IPS-NIHi11 (cell line): ENCODE measurements at regions not wholly inside any gene's neighbourhood (a gene's known extent, or its start where the extent isn't known, plus 50 kb on each side); places are given as distances from the start of the nearest gene placed in this dataset.

Experiments
- DNase-seq: peaks from one replicate; pipeline ENCODE4 v3.0.0; 2012; ENCODE audit warnings: mixed read lengths, low spot score

DNA sequence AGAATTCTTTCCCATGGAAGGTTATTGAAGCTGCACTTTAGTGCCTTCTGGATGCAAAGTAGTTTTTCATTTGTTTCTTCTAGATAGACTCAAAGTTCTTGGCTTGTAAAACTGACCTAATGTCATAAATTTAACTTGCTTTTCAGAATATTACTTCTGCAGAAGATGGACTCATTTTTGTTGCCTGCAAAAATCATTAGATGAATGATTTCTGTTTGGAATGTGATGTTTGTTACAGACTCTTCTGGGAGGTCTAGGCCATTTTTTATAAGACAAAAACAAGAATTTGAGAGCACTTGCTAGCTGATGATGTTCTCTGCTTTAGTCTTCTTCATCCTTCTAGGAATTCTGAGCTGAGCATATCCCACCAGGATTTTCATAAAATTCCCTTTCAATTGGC is 308.6 kb upstream of the GIMD1 start:
- no peak for DNase-seq

DNA sequence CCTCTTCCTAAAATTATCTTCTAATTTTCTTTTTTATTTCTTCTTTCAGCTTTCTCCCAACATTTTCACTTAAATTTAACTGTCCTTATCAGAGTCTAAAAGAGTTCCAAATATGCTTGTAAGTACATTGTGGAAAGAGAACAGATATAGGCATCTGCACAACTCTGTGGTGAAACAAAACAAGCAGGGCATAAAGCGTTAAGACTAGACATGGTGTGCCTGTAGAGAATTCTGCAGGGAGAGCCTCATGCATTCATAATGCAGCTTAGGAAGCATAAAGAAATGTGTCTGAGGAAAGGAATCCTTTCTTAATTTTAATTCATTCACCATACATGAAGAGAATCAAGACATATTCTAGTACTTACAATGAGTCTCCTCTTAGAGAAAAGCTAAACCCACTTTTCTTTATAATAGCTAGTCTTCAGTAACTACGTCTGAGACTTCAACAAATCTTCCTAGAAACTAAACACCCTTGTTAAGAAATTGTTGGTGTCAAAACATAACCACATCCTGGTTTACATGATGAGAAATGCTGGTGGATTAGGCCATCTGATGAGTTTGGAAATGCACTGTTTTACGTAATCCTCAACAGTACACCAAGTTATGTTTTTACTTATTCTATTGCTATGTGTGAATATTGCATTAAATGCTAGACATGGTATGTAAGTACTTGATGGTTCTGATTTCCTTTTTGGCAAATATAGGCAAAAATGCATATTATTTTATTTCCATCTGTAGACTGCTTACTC is 307.8 kb upstream of the GIMD1 start:
- no peak for DNase-seq

DNA sequence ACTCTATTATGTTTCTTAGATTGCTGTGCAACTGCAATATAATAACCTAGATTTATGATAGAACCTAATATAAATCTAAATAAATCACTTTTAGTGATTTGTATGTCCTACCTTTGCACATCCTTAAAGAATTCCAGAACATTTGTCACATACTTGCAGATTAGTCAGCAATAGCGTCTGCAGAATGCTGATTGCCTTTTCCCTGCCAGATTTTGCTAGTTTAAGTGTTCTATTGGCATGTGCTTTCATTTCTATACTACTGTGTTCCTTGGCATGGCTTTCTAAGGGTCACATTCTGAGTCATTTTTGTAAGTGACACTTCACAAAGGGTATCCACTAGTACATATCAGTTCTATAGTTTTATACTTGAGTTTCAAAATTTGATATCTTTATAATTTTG is 303.1 kb upstream of the GIMD1 start:
- no peak for DNase-seq

DNA sequence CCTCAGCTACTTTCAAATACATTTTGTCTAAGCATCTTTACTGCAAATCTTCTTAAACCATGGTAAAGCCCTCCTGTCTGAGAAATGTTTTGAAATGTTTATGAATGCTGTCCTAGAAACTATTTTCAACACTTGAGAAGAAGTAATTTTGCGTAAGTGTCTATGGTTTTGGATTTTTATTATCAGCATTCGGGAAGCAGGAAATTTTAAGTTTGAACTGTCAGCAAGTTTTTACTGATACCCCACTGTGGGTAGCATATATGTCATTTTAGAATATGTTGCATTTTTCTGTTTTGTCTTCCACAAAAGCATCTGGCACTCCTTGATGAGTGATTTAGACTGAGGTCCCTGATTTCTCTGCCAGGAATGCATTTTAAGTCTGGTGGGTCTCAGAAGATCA is 302.4 kb upstream of the GIMD1 start:
- no peak for DNase-seq

DNA sequence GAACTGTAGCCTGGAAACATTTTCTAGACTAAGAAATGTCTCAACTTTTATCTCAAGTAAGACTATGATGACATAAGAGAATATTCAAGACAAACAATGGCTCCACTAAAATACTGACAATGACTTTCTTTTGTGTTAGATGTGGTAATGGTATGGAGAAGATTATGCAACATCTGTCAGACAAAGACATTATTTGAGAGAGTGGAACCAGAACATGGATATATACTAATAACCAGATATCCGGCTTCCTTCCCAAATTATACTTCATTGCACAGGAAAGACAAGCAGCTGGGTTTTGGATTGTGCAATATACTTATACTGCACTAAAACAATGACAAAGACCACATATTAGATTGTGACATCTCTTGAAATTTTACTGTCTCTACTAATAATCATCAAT is 290.8 kb upstream of the GIMD1 start:
- DNase-seq = no peak

DNA sequence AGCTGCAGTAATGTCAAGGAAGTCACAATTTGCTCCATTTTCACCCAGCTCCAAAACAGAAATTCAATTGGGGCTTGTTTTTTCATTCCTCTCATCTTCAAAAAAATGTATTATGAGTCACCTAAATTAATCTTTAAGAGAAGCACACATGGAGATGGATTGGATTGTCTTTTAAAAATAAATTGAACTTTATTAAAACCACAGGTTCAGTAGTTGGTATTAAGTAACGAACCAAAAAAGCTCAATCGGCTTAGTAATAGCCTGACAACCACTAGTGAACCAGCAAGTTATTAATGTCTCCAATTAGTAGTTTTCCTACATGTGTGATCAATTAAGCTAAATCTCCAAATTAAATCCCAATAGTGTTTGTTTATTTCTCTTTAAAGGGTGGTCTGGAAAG is 283.5 kb upstream of the GIMD1 start:
- DNase-seq = no peak

DNA sequence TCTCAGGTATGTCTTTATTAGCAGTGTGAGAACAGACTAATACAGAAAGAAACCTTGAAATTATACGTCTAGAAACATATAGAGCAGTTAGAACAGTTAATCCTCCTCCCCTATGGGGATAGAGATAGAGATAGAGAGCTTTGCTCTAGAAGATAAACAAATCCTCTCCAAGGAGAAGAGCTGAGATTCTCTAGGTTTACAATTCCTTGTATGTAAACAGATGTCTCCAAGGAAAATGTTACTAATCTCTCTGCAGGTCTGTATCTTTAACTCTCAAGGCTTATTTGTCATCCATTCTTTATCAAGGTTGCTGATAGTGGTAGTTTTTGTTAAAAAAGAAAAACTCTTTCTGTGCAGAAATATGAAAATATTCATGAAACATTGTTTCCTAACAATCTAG is 282.1 kb upstream of the GIMD1 start:
- no peak for DNase-seq

DNA sequence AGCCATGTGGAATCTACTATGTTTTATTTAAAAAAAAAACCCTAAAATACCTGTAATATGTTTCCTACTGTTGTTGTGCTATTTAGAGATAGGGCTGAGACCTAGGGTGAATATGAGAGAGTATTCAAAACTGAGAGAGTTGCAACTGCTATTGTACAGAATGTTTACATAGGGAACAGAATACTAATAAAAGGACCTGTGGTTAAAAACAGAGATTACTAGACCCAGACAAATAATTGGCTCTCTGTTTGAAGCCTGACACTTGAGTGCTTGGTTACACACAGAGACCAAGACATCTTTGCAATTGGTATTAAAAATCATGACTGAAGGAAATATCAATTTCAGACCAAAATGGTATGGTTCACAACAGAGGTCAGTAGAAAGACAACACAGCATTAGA is 278.9 kb upstream of the GIMD1 start:
- DNase-seq = no peak

DNA sequence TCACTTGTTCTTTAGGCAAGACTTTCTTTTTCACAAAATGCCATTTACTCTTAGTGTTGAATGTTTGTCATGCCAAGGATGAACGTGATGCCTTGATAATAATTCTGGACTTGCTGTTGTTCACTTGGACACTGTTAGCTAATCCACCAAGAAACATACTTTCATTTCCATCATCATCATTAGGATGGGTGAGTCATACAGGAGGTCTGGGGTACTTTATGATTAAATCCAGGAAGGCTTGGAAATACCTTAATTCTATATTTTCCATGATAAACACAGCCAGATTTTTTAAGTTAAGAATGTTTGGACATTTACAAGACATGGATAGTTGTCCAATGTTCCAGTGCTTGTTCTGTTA is 260.7 kb upstream of the GIMD1 start:
- no peak for DNase-seq

DNA sequence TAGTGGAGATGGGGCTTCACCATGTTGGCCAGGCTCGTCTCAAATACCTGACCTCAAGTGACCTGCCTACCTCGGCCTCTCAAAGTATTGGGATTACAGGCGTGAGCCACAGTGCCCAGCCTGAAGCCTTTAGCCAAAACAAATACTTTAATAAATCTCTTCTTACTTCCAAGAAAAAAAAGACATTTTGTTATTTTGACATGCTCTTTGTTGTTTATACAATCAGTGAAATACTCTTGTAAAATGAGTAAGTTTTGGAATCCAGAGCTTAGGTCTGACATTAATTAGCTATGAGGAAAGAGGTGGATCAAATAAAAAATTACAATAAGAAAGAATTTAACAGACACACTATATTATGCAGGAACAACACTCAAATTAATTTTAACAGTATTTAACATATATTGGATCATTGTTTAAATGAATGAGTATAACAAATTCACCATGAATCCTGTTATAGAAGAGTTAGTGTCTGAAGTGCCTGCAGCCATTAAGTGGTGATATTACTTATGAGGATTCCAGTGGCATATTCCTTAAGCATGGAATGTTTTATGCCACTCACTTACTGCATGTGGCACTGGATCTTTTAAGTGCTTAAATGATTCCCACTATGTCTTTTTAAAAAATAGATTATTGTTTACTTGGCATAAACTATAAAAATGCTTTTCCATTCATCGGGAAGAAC is 260.1 kb upstream of the GIMD1 start:
- DNase-seq = no peak

DNA sequence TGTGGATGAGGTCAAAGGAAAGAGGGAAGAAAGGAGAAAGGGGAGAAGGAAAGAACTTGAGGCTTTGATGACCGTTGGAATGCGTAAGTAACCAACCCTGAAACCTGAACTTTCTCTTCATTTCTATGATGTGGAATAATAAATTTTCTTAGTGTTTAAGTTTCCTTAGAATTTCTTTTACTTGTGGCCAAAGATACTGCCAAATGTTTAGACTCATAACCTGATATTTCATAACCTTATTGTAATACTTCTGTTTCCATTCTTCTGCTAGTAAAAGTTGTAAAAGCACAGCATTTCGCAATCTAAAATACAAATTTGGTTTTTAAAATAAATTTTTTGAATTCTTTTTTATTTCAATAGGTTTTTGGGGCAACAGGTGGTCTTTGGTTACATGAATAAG is 258.5 kb upstream of the GIMD1 start:
- no peak for DNase-seq

DNA sequence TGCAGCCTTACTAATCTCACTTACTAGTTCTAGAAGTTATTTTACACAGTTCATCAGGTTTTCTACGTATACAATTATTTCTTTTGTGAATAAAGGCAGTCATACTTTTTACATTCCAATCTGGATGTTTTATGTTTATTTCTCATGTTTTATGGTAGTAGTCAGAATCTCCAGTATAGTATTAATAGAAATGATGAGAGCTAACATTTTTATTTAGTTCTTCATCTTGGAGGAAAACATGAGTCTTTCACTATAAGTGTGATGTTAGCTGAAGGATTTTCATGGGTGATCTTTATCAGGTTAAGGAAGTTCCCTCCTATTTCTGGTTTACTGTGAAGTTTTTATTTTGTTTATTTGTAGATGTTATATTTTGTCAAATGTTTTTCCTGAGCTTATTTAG is 256.1 kb upstream of the GIMD1 start:
- DNase-seq = no peak

DNA sequence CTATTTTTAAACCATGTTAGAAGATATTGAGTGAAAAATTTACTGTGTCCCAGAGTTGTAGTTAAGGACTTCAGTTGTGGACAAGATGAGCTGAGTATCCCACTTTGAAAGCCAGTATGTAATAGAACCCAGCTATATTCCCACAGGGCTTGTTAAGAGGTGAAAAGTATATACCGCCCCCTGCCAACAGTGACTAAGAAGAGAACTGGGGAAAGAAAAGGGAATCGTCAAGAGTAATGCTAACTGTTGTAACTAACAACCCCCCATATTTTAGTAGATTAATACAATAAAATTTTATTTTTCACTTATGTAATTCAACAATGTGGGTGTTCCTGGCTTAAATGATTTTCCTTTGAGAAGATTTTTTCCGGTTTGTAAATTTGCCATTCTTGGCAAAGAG is 250.4 kb upstream of the GIMD1 start:
- peak; percentile 8 for DNase-seq

DNA sequence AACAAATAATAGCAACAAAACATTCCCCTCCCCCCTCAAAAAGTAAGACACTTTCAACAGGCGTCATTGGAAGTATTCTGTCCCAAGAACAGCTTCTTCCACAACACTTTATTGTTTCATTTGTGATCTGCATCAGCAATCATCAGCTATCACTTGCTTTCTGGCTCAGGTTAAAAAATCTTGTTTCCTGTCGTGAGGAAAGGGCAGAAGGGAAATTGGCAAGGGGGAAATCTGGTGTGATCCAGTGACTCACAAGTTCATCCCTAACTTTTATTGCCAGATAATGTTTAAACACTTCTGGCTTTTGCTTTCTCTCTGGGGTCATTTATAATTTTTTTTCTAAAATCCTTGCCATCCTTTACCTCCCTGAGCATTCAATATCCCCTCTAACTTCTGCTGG is 247.4 kb upstream of the GIMD1 start:
- DNase-seq = no peak

DNA sequence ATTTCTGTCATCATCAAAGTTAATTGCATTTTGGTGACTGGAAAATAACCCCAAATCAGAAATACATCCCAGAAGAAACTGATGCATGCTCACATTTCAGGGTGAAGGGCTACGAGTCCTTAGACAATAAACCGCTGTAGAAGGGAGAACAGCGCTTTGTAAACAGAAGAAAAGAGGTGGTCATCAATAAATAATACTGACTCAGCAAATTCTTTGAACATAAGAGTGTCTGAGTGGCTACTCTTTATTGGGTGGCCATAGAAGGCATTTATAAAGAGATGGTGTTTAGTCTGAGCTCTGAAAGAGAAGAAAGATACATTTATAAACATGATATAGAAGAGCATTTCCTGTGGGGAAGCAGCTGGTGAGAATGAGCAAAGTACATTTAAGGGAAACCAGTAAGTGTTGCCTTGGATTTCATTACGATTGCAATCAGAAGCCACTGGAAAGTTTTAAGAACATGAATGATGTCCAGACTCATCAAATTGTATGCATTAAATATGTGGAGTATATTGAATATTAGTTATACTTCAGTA is 246.9 kb upstream of the GIMD1 start:
- no peak for DNase-seq

DNA sequence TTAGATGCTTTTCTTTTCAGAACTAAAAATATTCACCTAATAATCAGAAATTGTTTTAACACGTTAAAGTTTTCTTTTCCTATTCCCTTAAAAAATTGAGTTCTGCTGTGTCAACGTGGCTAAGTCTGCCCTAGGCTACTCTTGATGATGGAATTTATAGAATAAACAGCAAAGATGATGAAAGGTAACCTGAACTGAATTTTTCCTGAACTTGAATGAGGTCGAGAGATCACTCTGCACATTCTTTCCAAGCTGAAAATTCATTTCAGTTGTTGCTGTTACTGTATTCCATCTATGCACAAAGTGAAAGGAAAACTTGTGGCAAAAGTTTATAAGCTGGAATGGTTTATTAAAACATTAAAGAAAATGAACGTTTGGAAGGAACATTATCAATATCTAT is 245.9 kb upstream of the GIMD1 start:
- no peak for DNase-seq

DNA sequence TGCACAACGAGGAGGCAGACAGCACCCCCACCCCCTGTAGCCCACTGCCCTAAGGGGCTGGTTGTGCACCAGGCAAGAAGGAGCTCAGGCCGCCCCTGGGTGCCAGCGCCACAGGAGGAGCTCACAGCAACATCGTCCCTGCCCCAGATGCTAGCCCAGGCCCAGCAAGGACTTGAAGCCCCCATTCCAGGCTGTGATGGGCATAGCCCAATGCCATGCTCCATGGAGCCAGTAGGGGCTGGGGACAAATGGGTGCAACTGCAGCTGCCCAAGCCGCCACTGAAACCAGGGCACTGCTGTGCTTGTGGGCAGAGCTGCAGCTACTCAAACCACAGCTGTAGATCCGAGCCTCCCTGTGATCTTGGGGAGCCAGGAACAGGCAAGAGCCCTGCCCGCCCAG is 241.3 kb upstream of the GIMD1 start:
- DNase-seq = no peak

DNA sequence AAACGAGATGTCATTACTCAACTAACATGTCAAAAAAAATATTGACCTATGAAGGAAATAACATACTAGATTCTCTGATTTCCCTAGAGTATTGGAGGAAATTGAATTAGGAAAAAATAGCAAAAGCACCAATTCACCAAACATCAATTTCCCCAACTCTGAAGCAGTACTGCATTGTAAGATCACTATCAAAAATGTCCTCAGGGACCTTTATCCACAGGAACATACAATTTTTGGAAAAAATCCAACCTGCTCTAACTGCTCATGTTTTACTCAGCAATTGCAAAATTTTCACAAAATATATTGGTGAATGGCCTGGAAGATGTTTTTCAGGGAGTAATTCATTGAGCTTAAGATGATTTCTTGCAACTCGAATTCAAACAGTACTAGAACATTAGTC is 239.0 kb upstream of the GIMD1 start:
- no peak for DNase-seq

DNA sequence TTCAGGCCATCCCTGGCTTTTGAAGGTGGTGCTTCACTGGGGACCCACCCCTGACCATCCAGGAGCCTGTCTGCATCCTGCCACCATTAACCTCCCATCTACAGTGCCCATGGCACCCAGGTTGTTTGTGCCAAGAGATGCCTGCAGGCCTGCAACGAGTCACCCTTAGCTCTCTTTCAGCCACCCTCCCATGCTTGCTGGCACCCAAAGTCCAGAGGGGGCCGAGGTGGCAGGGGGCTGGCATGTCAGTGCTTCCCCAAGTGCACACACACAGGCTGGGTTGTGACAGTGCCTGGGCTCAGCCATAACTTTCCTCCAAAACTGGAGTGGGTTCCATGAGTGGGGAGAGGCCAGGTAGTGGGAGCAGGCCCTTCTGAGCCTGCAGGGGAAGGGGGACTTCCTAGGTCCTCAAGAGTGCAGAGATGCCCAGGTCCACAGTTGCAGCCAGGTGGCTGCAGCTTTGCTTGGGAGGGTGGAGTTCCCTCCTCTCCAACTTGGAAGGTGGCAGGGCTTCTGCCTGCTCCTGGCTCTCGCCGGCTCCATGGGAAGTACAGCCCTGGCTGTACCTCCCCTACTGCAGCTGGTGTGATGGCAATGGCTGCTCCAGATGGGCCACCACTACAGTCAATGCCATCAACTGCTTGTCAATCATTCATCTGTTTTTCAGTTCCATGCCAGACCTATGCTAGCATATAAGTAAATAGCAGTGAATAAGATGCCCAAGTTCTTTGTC is 235.9 kb upstream of the GIMD1 start:
- no peak for DNase-seq

DNA sequence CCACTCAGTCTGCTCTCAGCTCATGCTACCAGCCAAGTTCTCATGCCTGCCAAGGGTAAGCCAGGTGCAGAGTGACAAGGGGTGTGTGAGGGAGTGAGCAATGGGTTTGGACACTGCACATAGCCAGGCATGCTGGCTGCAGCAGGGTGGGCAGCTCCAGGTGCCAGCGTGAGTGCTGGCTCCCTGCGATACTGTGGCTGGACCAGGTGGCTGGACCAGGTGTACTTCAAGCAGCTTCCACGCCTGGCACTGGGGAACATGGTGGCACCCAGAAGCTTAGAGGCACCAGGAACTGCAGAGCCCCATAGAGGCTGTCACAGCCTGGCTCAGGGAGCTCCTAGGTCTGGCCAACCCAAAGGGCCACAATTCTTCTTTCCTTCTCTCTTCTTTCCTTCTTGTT is 234.9 kb upstream of the GIMD1 start:
- DNase-seq = no peak

DNA sequence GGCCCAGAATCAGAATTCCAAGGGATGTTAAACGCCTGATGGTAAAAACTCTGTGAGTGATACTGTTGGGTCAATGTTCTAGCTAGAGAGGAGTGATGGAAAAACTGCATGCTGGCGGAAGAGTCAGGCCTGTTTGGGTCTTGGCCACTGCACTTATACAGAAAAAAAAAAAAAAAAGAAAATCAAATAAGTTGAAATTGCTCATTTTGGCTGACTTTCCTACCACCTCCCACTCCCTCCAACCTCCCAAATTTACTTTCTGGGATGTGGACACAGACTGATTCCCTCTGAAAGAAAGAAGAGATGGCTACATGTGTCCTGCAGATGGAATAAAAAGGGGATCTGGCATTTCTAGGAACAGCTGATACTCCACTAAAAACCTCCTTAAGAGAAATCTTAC is 234.1 kb upstream of the GIMD1 start:
- no peak for DNase-seq

DNA sequence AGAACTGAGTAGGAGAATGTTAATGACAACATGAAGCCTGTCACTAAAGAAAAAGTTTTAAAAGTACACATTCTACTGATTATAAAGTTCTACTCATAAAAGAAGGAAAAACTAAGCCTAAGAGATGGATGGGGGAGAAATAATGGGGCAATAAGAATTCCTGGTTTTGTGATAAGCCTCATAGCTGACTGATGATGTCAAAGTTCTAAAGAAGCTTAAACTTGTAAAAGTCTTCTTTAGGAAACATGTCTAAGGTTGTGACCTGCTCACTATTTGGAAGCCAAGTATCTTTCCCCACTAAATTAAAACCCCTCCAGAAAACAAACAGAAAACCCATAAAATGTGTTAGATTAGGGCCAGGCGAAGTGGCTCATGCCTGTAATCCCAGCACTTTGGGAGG is 232.9 kb upstream of the GIMD1 start:
- DNase-seq = no peak

DNA sequence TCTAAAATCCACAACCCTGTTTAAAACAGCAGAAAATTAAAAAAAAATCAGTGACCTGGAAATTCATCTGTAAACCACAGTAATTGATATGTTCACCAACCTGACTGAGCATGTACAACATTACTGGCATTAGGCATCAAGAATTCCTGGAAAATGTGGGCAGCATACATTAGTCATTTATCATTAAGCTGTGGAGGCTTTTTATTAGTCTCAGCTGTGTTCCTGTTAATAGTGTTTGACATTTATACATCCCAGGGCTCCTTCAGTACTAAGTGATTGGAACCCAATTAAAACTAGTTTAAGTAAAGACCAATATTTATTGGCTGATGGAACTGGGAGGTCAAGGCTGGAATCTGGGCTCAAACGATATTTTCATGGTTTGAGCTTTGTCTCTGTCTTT is 227.3 kb upstream of the GIMD1 start:
- DNase-seq = no peak
